ENCODE measurements at regions not wholly inside any gene's neighbourhood (a gene's known extent, or its start where the extent isn't known, plus 50 kb on each side); places are given as distances from the start of the nearest gene placed in this dataset.

- no peak overlapping the region for H3K9ac ChIP-seq (ENCODE audit: insufficient read depth, low read length)
- peak overlapping the region; percentile 75 for H3K27ac ChIP-seq (ENCODE audit: insufficient read depth, low read length)
- no peak overlapping the region for H2AFZ ChIP-seq (ENCODE audit: low read length)
- H3K4me3 ChIP-seq (replicated peaks in 1 of 4; ENCODE audit: control extremely low read depth in 1 of 4, insufficient read depth in 1 of 4, low read depth in 3 of 4, low read length in 4 of 4) = no peak overlapping the region
- no peaks in the 10 kb centered on the region for H3K27me3 ChIP-seq (ENCODE audit: control insufficient read depth, insufficient read depth, low read length)
- peak overlapping the region; percentile 13 for H3K4me2 ChIP-seq (ENCODE audit: extremely low read depth, insufficient read depth, low read length)
- no peaks in the 10 kb centered on the region for H3K79me2 ChIP-seq (ENCODE audit: control insufficient read depth, insufficient read depth, low read length)
- H3K4me1 ChIP-seq (ENCODE audit: control insufficient read depth, extremely low read depth, insufficient read depth, low read length) = peaks cover 17% of the 10 kb centered on the region
- no peak for TF ChIP-seq EZH2 (IDR thresholded peaks at IDR 0.05; ENCODE audit: low read length, missing control alignments)
- TF ChIP-seq, protein P1, sequence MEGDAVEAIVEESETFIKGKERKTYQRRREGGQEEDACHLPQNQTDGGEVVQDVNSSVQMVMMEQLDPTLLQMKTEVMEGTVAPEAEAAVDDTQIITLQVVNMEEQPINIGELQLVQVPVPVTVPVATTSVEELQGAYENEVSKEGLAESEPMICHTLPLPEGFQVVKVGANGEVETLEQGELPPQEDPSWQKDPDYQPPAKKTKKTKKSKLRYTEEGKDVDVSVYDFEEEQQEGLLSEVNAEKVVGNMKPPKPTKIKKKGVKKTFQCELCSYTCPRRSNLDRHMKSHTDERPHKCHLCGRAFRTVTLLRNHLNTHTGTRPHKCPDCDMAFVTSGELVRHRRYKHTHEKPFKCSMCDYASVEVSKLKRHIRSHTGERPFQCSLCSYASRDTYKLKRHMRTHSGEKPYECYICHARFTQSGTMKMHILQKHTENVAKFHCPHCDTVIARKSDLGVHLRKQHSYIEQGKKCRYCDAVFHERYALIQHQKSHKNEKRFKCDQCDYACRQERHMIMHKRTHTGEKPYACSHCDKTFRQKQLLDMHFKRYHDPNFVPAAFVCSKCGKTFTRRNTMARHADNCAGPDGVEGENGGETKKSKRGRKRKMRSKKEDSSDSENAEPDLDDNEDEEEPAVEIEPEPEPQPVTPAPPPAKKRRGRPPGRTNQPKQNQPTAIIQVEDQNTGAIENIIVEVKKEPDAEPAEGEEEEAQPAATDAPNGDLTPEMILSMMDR (conservative IDR thresholded peaks at IDR 0.05 in 1 of 2, IDR thresholded peaks at IDR 0.05 in 1 of 2; ENCODE audit: low read depth in 1 of 2, low read length in 2 of 2) = no peak
- no peaks in the 10 kb centered on the region for H3K36me3 ChIP-seq (ENCODE audit: control insufficient read depth, insufficient read depth, low read length)
- no peak for DNase-seq (ENCODE audit: low read depth in 2 of 2)
- H4K20me1 ChIP-seq (ENCODE audit: control insufficient read depth, extremely low read depth, insufficient read depth, low read length) = no peaks in the 10 kb centered on the region
- no peaks in the 10 kb centered on the region for H3K9me3 ChIP-seq (ENCODE audit: control insufficient read depth, insufficient read depth, low read depth, low read length)
Observed at GRCh38 chr15:62927836-62928235, 114.7 kb upstream of the TPM1 start.

GRCh38 chr15:62928242-62928999, 114.1 kb upstream of the TPM1 start:
- Histone ChIP-seq H3K4me1 (ENCODE audit: control insufficient read depth, extremely low read depth, insufficient read depth, low read length) (peaks cover 19% of the 10 kb centered on the region), H3K36me3 (ENCODE audit: control insufficient read depth, insufficient read depth, low read length) (no peaks in the 10 kb centered on the region), H3K27ac (ENCODE audit: insufficient read depth, low read length) (peak overlapping the region; percentile 75), H2AFZ (ENCODE audit: low read length) (no peak overlapping the region), H3K27me3 (ENCODE audit: control insufficient read depth, insufficient read depth, low read length) (no peaks in the 10 kb centered on the region), H3K9ac (ENCODE audit: insufficient read depth, low read length) (no peak overlapping the region), H3K9me3 (ENCODE audit: control insufficient read depth, insufficient read depth, low read depth, low read length) (no peaks in the 10 kb centered on the region), H3K4me3 (replicated peaks in 1 of 4; ENCODE audit: control extremely low read depth in 1 of 4, insufficient read depth in 1 of 4, low read depth in 3 of 4, low read length in 4 of 4) (no peak overlapping the region), H3K79me2 (ENCODE audit: control insufficient read depth, insufficient read depth, low read length) (no peaks in the 10 kb centered on the region), H3K4me2 (ENCODE audit: extremely low read depth, insufficient read depth, low read length) (peak overlapping the region; percentile 76), H4K20me1 (ENCODE audit: control insufficient read depth, extremely low read depth, insufficient read depth, low read length) (no peaks in the 10 kb centered on the region)
- no peak for TF ChIP-seq EZH2 (IDR thresholded peaks at IDR 0.05; ENCODE audit: low read length, missing control alignments)
- TF ChIP-seq, protein P1 (conservative IDR thresholded peaks at IDR 0.05 in 1 of 2, IDR thresholded peaks at IDR 0.05 in 1 of 2; ENCODE audit: low read depth in 1 of 2, low read length in 2 of 2) = peak; percentile 20 to 23
- peak; percentile 85 to 100 for DNase-seq (ENCODE audit: low read depth in 2 of 2)

DNA sequence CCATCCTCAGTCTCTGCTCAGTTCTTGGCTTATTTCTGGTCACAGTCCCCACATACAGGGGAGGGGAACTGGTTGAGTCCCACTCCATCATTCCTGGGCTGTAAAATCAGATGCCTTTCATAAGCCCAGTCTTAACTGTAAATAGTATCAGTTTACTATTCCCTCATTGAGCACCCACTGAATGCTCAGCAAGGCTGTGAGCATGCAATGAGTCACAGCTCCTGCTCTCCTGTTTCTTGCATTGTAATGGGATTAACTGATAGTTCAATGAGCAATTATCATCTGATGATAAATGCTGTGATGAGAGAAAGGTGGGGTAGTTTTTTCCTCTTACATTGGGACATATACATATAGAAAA, 113.6 kb upstream of the TPM1 start:
- Histone ChIP-seq H3K27ac (ENCODE audit: insufficient read depth, low read length) (peak overlapping the region; percentile 75), H3K27me3 (ENCODE audit: control insufficient read depth, insufficient read depth, low read length) (no peaks in the 10 kb centered on the region), H4K20me1 (ENCODE audit: control insufficient read depth, extremely low read depth, insufficient read depth, low read length) (no peaks in the 10 kb centered on the region), H3K79me2 (ENCODE audit: control insufficient read depth, insufficient read depth, low read length) (no peaks in the 10 kb centered on the region), H2AFZ (ENCODE audit: low read length) (no peak overlapping the region), H3K4me1 (ENCODE audit: control insufficient read depth, extremely low read depth, insufficient read depth, low read length) (peaks cover 19% of the 10 kb centered on the region), H3K9me3 (ENCODE audit: control insufficient read depth, insufficient read depth, low read depth, low read length) (no peaks in the 10 kb centered on the region), H3K4me2 (ENCODE audit: extremely low read depth, insufficient read depth, low read length) (peak overlapping the region; percentile 76), H3K4me3 (replicated peaks in 1 of 4; ENCODE audit: control extremely low read depth in 1 of 4, insufficient read depth in 1 of 4, low read depth in 3 of 4, low read length in 4 of 4) (no peak overlapping the region), H3K9ac (ENCODE audit: insufficient read depth, low read length) (no peak overlapping the region), H3K36me3 (ENCODE audit: control insufficient read depth, insufficient read depth, low read length) (no peaks in the 10 kb centered on the region)
- DNase-seq (ENCODE audit: low read depth in 2 of 2) = peak; percentile 71 to 97
- TF ChIP-seq EZH2 (IDR thresholded peaks at IDR 0.05; ENCODE audit: low read length, missing control alignments) = no peak

Data from fibroblast of lung (primary cell).